K562 (cell line): ENCODE measurements at regions not wholly inside any gene's neighbourhood (a gene's known extent, or its start where the extent isn't known, plus 50 kb on each side); places are given as distances from the start of the nearest gene placed in this dataset.

Source experiments
- ATAC-seq: fragments of 200-7000 bp; cut with Tn5 transposase; 3 replicates; pipeline ENCODE4 v1.9.1; 2020; ENCODE audit warnings: moderate library complexity
- BruUV-seq: library from RNA; stranded (reverse); fragments of 400-500 nt; replicated peaks from 2 replicates; lab custom pipeline; 2021; lab: Mats Ljungman, UMichigan
- CTCF ChIA-PET: fragments of 300-600 bp; formaldehyde crosslinking; extraction: SDS; loops from one replicate; lab custom pipeline; 2021; ENCODE audit warnings: low intra/inter-chr PET ratio; lab: Yijun Ruan, JAX
- POLR2A ChIA-PET: fragments of 300-600, 350-650 bp; sonication (Branson Sonifier 250); formaldehyde crosslinking; extraction: SDS; loops from one replicate; lab custom pipeline; 2021; ENCODE audit warnings: antibody characterized with exemption, inconsistent platforms; lab: Yijun Ruan, JAX
- DNase-seq, 4 experiments: peaks; one replicate each; pipeline versions ENCODE4 v3.0.0 to v3.0.0-alpha.2; 2011 to 2018; ENCODE audit warnings: low spot score in 3 of 4, mixed read lengths in 3 of 4; ENCODE audit errors: extremely low read depth in 1 of 4
- FAIRE-seq: peaks from 2 replicates; lab custom pipeline; 2011; peaks lifted over from hg19 to GRCh38; lab: Jason Lieb, UNC
- H2AFZ ChIP-seq: 2 replicates; pipeline ENCODE4 v1.6.0; 2011; ENCODE audit warnings: low read depth, low read length, control low read depth, inconsistent platforms
- H3K27ac ChIP-seq: fragments of 200-600 bp; 3 replicates; pipeline ENCODE4 v1.8.0; 2011; ENCODE audit warnings: low read depth, mild to moderate bottlenecking, control low read depth, inconsistent platforms, low read length, moderate library complexity, mixed read lengths; ENCODE audit errors: extremely low read depth
- H3K27me3 ChIP-seq, 2 experiments: fragments of 300-600 bp in 1 of 2; 2 replicates in 1 of 2; 3 replicates in 1 of 2; pipeline versions ENCODE4 v1.6.0 to v1.8.0; 2011; ENCODE audit warnings: inconsistent platforms in 2 of 2, low read length in 2 of 2, mild to moderate bottlenecking in 1 of 2, mixed read lengths in 1 of 2, moderate library complexity in 1 of 2; ENCODE audit not compliant: control insufficient read depth in 2 of 2, insufficient read depth in 2 of 2
- H3K36me3 ChIP-seq: fragments of 300-600 bp; 3 replicates; pipeline ENCODE4 v1.8.0; 2011; ENCODE audit warnings: mild to moderate bottlenecking, low read length, inconsistent platforms; ENCODE audit not compliant: control insufficient read depth, insufficient read depth
- H3K4me1 ChIP-seq, 2 experiments: fragments of 200-600 bp in 1 of 2; replicated peaks in 1 of 2; 2 replicates in 1 of 2; 3 replicates in 1 of 2; pipeline versions ENCODE4 v1.5.1 to v1.8.0; 2011; ENCODE audit warnings: inconsistent platforms in 2 of 2, low read length in 2 of 2, mild to moderate bottlenecking in 1 of 2, mixed read lengths in 1 of 2, moderate library complexity in 1 of 2; ENCODE audit not compliant: control insufficient read depth in 2 of 2, insufficient read depth in 2 of 2
- H3K4me2 ChIP-seq: 2 replicates; pipeline ENCODE4 v1.6.1; 2011; ENCODE audit warnings: low read length, control low read depth, inconsistent platforms, mixed read lengths; ENCODE audit not compliant: insufficient read depth
- H3K4me3 ChIP-seq: fragments of 200-600 bp; sonication (generic), shearing (Covaris generic); 2 replicates; pipeline ENCODE4 v1.5.1; 2016; ENCODE audit warnings: control low read depth, inconsistent platforms
- H3K79me2 ChIP-seq: fragments of 200-600 bp; 3 replicates; pipeline ENCODE4 v1.8.0; 2011; ENCODE audit warnings: low read length, inconsistent platforms; ENCODE audit not compliant: control insufficient read depth, insufficient read depth
- H3K9ac ChIP-seq, 2 experiments: 2 replicates each; pipeline versions ENCODE4 v1.6.0 to v1.6.1; 2011; ENCODE audit warnings: low read depth in 2 of 2, low read length in 2 of 2, control low read depth in 1 of 2, inconsistent platforms in 1 of 2, mild to moderate bottlenecking in 1 of 2, mixed read lengths in 1 of 2; ENCODE audit not compliant: insufficient read depth in 1 of 2
- H3K9me1 ChIP-seq: one replicate; pipeline ENCODE4 v1.6.0; 2011; ENCODE audit warnings: inconsistent platforms, mild to moderate bottlenecking, low read length, moderate library complexity; ENCODE audit not compliant: control insufficient read depth, insufficient read depth
- H3K9me3 ChIP-seq: replicated peaks from 2 replicates; pipeline ENCODE4 v1.5.1; 2011; ENCODE audit warnings: low read depth, low read length, inconsistent platforms; ENCODE audit not compliant: control insufficient read depth, insufficient read depth
- H4K20me1 ChIP-seq: replicated peaks from 2 replicates; pipeline ENCODE4 v1.6.1; 2011; ENCODE audit warnings: low read length, inconsistent platforms, mixed read lengths; ENCODE audit not compliant: control insufficient read depth, insufficient read depth
- PHB ChIP-seq: fragments of 250-450 bp; sonication (Bioruptor Pico); IDR thresholded peaks from 2 replicates; pipeline ENCODE4 v1.5.0; 2021
- ZNF239 ChIP-seq: fragments of 250-450 bp; sonication (Bioruptor Pico); IDR thresholded peaks from 2 replicates; pipeline ENCODE4 v1.4.0; 2020; ENCODE audit warnings: mild to moderate bottlenecking
- ZNF384 ChIP-seq: IDR thresholded peaks from 2 replicates; pipeline ENCODE4 v1.6.1; 2012; ENCODE audit warnings: low read depth, low read length, improper control_type of control experiment
- WGBS: fragments of 100-300 bp; shearing (Covaris generic); methylation state at CpG from one replicate; pipeline ENCODE4 v1.1.6; 2016; ENCODE audit warnings: low coverage, mixed read lengths; ENCODE audit not compliant: insufficient coverage; ENCODE audit errors: missing lambda C conversion rate; 5-methylcytosine and 5-hydroxymethylcytosine counted together
- in situ Hi-C: fragments of 300-500 bp; cut with MboI; formaldehyde crosslinking; loops from 4 replicates; pipeline ENCODE4 v1.15.0; 2018; ENCODE audit warnings: inconsistent platforms, mixed read lengths
- intact Hi-C: fragments of 100-400 bp; cut with micrococcal nuclease; formaldehyde crosslinking; loops from 2 replicates; pipeline ENCODE4 v1.14.2; 2022
- TF ChIP-seq, protein P1 (sequence below): sonication (generic); formaldehyde crosslinking; IDR thresholded peaks from 2 replicates; pipeline ENCODE4 v1.8.0; 2022; ENCODE audit warnings: mild to moderate bottlenecking, missing genetic modification reagents
- TF ChIP-seq, protein P2 (sequence below): sonication (generic); formaldehyde crosslinking; IDR thresholded peaks from 2 replicates; pipeline ENCODE4 v1.8.1; 2022; ENCODE audit warnings: missing genetic modification reagents
- TF ChIP-seq, protein P3 (sequence below): fragments of 250-450 bp; sonication (Bioruptor Pico); IDR thresholded peaks from 2 replicates; pipeline ENCODE4 v1.8.0; 2022; ENCODE audit warnings: moderate library complexity, mild to moderate bottlenecking, inconsistent platforms

DNA sequence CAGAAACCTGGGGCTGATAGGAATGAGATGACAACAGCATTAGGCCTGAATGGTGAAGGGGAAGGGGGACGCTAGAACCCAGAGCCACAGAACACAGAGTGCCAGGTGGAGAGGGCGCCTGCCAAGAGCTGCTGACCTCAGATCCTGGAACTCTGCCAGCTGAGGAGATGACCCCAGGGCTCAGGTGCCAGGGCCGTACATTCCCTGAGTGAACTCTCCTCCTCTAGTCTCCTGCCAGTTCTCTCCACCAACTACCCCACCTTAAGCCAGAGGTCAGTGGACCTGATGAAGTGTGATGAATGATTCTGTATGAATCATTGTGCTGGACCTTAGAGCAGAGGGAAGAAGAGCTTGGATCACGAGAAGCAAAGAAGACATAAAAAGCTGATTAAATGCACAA lies 1582.2 kb upstream of the ACVR2A start:
- POLR2A ChIA-PET = no interaction called here
- Histone ChIP-seq H3K27me3 (no peaks in the 10 kb centered on the region), H3K9ac (no peak overlapping the region), H3K36me3 (no peaks in the 10 kb centered on the region), H3K27ac (no peak overlapping the region), H2AFZ (no peak overlapping the region), H3K4me2 (no peak overlapping the region)
- in situ Hi-C loops = no loop called here
- intact Hi-C loops = no loop called here
- no peak for DNase-seq
- ATAC-seq = no peak
- TF ChIP-seq, protein P1, sequence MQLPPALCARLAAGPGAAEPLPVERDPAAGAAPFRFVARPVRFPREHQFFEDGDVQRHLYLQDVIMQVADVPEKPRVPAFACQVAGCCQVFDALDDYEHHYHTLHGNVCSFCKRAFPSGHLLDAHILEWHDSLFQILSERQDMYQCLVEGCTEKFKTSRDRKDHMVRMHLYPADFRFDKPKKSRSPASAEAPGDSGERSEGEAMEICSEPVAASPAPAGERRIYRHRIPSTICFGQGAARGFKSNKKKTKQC (CRISPR knock-in tag) = no peak
- no peak for TF ChIP-seq ZNF239
- TF ChIP-seq, protein P2, sequence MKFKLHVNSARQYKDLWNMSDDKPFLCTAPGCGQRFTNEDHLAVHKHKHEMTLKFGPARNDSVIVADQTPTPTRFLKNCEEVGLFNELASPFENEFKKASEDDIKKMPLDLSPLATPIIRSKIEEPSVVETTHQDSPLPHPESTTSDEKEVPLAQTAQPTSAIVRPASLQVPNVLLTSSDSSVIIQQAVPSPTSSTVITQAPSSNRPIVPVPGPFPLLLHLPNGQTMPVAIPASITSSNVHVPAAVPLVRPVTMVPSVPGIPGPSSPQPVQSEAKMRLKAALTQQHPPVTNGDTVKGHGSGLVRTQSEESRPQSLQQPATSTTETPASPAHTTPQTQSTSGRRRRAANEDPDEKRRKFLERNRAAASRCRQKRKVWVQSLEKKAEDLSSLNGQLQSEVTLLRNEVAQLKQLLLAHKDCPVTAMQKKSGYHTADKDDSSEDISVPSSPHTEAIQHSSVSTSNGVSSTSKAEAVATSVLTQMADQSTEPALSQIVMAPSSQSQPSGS = no peak
- TF ChIP-seq PHB = no peak
- no peak for TF ChIP-seq ZNF384
- TF ChIP-seq, protein P3, sequence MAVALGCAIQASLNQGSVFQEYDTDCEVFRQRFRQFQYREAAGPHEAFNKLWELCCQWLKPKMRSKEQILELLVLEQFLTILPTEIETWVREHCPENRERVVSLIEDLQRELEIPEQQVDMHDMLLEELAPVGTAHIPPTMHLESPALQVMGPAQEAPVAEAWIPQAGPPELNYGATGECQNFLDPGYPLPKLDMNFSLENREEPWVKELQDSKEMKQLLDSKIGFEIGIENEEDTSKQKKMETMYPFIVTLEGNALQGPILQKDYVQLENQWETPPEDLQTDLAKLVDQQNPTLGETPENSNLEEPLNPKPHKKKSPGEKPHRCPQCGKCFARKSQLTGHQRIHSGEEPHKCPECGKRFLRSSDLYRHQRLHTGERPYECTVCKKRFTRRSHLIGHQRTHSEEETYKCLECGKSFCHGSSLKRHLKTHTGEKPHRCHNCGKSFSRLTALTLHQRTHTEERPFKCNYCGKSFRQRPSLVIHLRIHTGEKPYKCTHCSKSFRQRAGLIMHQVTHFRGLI (CRISPR knock-in tag) = no peak
- TF ChIP-seq, all 486 proteins: peak for 0
- no peak overlapping the region for H3K4me3 ChIP-seq
- CTCF ChIA-PET = no interaction called here
- WGBS = 6% methylated on average over 4 of the region's 4 CpGs
- H4K20me1 ChIP-seq = no peaks in the 10 kb centered on the region
- H3K79me2 ChIP-seq = no peaks in the 10 kb centered on the region
- no TSS peak for BruUV-seq
- no peaks in the 10 kb centered on the region for H3K4me1 ChIP-seq
- no peaks in the 10 kb centered on the region for H3K9me3 ChIP-seq
- FAIRE-seq = no peak
- no peaks in the 10 kb centered on the region for H3K9me1 ChIP-seq
